Stimulated activated CD4-positive, alpha-beta T cell treated with anti-CD3 and anti-CD28 coated beads, Interleukin-12 subunit alpha, Interleukin-12 subunit beta, amount 100 ng/mL, for 4 hours (primary cell): ENCODE measurements at regions not wholly inside any gene's neighbourhood (a gene's known extent, or its start where the extent isn't known, plus 50 kb on each side); places are given as distances from the start of the nearest gene placed in this dataset.
"Not testable (repeated sequence)": the region's sequence is repeated elsewhere in the genome, so short reads cannot be mapped to it uniquely, and the experiment has no call there.

Experiments used
- DNase-seq: peaks from one replicate; pipeline ENCODE4 v3.0.0-alpha.2; 2020

- DNase-seq: not testable (repeated sequence)
Measured at GRCh38 chr5:87212183-87212582, 55.5 kb upstream of the RASA1 start.

GRCh38 chr5:87217480-87217879 is 50.2 kb upstream of the RASA1 start:
- DNase-seq: not testable (repeated sequence)
